ENCODE measurements at regions not wholly inside any gene's neighbourhood (a gene's known extent, or its start where the extent isn't known, plus 50 kb on each side); places are given as distances from the start of the nearest gene placed in this dataset.

- intact Hi-C loops (cut with micrococcal nuclease), result no loop called here
Measured at GRCh38 chr1:110816945-110817344, 56.0 kb upstream of the CD53 start.

- intact Hi-C loops (cut with micrococcal nuclease), result no loop called here
Measured at GRCh38 chr1:110811529-110811928, 61.4 kb upstream of the CD53 start.

GRCh38 chr1:110800079-110800478, 72.9 kb upstream of the CD53 start:
- intact Hi-C loops (cut with micrococcal nuclease), result loop anchor here (1.0 kb wide), 1 partner anchor 54 kb away; no protein-coding TSS in a partner anchor

- intact Hi-C loops (cut with micrococcal nuclease), result no loop called here
Measured at GRCh38 chr1:110798691-110799256, 74.2 kb upstream of the CD53 start.

- intact Hi-C loops (cut with micrococcal nuclease), result loop anchor here (5.0 kb wide), 1 partner anchor 434 kb away; no protein-coding TSS in a partner anchor
Measured at GRCh38 chr1:110788673-110789072, 84.3 kb upstream of the CD53 start.

- intact Hi-C loops (cut with micrococcal nuclease), result loop anchor here (1.0 to 5.0 kb wide), 4 partner anchors 43 to 435 kb away; no protein-coding TSS in a partner anchor
Measured at GRCh38 chr1:110787328-110788071, 85.4 kb upstream of the CD53 start.

- intact Hi-C loops (cut with micrococcal nuclease), result loop anchor here (1.0 to 5.0 kb wide), 4 partner anchors 43 to 435 kb away; no protein-coding TSS in a partner anchor
Measured at GRCh38 chr1:110786802-110787327, 86.1 kb upstream of the CD53 start.

GRCh38 chr1:110785612-110786011, 87.3 kb upstream of the CD53 start:
- intact Hi-C loops (cut with micrococcal nuclease), result loop anchor here (5.0 kb wide), 1 partner anchor 437 kb away; no protein-coding TSS in a partner anchor

GRCh38 chr1:110785055-110785454, 87.9 kb upstream of the CD53 start:
- intact Hi-C loops (cut with micrococcal nuclease), result loop anchor here (5.0 kb wide), 1 partner anchor 437 kb away; no protein-coding TSS in a partner anchor

- intact Hi-C loops (cut with micrococcal nuclease), result loop anchor here (1.0 to 5.0 kb wide), 11 partner anchors 17 to 581 kb away; partner anchors contain the start of gene RBM15
Measured at GRCh38 chr1:110783292-110783918, 89.5 kb upstream of the CD53 start.

GRCh38 chr1:110781525-110781924, 91.4 kb upstream of the CD53 start:
- intact Hi-C loops (cut with micrococcal nuclease), result loop anchor here (1.0 to 5.0 kb wide), 2 partner anchors 226 to 444 kb away; partner anchors contain the start of gene RBM15

GRCh38 chr1:110780600-110781484, 92.1 kb upstream of the CD53 start:
- intact Hi-C loops (cut with micrococcal nuclease), result loop anchor here (1.0 to 5.0 kb wide), 2 partner anchors 226 to 444 kb away; partner anchors contain the start of gene RBM15

GRCh38 chr1:110779636-110780035, 93.3 kb upstream of the CD53 start:
- intact Hi-C loops (cut with micrococcal nuclease), result loop anchor here (5.0 kb wide), 1 partner anchor 442 kb away; the partner anchor contains the start of gene RBM15

- intact Hi-C loops (cut with micrococcal nuclease), result no loop called here
Measured at GRCh38 chr1:110778821-110779220, 94.1 kb upstream of the CD53 start.

GRCh38 chr1:110777228-110777627, 95.7 kb upstream of the CD53 start:
- intact Hi-C loops (cut with micrococcal nuclease), result no loop called here

GRCh38 chr1:110774398-110774797, 98.5 kb upstream of the CD53 start:
- intact Hi-C loops (cut with micrococcal nuclease), result no loop called here

GRCh38 chr1:110773813-110774212, 99.1 kb upstream of the KCNA3 start:
- intact Hi-C loops (cut with micrococcal nuclease), result no loop called here

- intact Hi-C loops (cut with micrococcal nuclease), result no loop called here
Measured at GRCh38 chr1:110771245-110772022, 96.7 kb upstream of the KCNA3 start.

- intact Hi-C loops (cut with micrococcal nuclease), result no loop called here
Measured at GRCh38 chr1:110770832-110771231, 96.1 kb upstream of the KCNA3 start.

GRCh38 chr1:110768605-110769004, 93.9 kb upstream of the KCNA3 start:
- intact Hi-C loops (cut with micrococcal nuclease), result no loop called here
